HG03442 (cell line): ENCODE measurements at regions not wholly inside any gene's neighbourhood (a gene's known extent, or its start where the extent isn't known, plus 50 kb on each side); places are given as distances from the start of the nearest gene placed in this dataset.
"Not testable (repeated sequence)": the region's sequence is repeated elsewhere in the genome, so short reads cannot be mapped to it uniquely, and the experiment has no call there.

Source experiments
- ATAC-seq: cut with Tn5 transposase; IDR thresholded peaks from one replicate; pipeline ENCODE4 v1.9.1; 2021; ENCODE audit warnings: mild to moderate bottlenecking, moderate library complexity; ENCODE audit not compliant: unreplicated experiment

GRCh38 chr20:5492937-5493336, 117.9 kb downstream of the GPCPD1 start:
- no peak for ATAC-seq

GRCh38 chr20:5491455-5491854, 119.4 kb downstream of the GPCPD1 start:
- ATAC-seq: no peak

- no peak for ATAC-seq
Observed at GRCh38 chr20:5489601-5490000, 121.2 kb downstream of the GPCPD1 start.

- no peak for ATAC-seq
Observed at GRCh38 chr20:5488823-5489222, 122.0 kb downstream of the GPCPD1 start.

GRCh38 chr20:5486377-5487054, 124.3 kb downstream of the GPCPD1 start:
- no peak for ATAC-seq

GRCh38 chr20:5484926-5485325, 125.9 kb downstream of the GPCPD1 start:
- ATAC-seq: no peak

GRCh38 chr20:5484346-5484745, 126.5 kb downstream of the GPCPD1 start:
- ATAC-seq: no peak

GRCh38 chr20:5482791-5483190, 128.0 kb downstream of the GPCPD1 start:
- ATAC-seq: no peak

GRCh38 chr20:5481872-5482271, 128.9 kb downstream of the GPCPD1 start:
- ATAC-seq: no peak

- ATAC-seq: no peak
Observed at GRCh38 chr20:5480824-5481600, 129.8 kb downstream of the GPCPD1 start.

- no peak for ATAC-seq
Observed at GRCh38 chr20:5474646-5475550, 135.9 kb downstream of the GPCPD1 start.

- ATAC-seq: not testable (repeated sequence)
Observed at GRCh38 chr20:5471866-5472265, 138.9 kb downstream of the GPCPD1 start.

- no peak for ATAC-seq
Observed at GRCh38 chr20:5471368-5471767, 139.4 kb downstream of the GPCPD1 start.

GRCh38 chr20:5470943-5471342, 139.9 kb downstream of the GPCPD1 start:
- ATAC-seq: no peak

GRCh38 chr20:5470458-5470857, 140.3 kb downstream of the GPCPD1 start:
- ATAC-seq: no peak

- ATAC-seq: no peak
Observed at GRCh38 chr20:5469111-5469510, 141.7 kb downstream of the GPCPD1 start.

- ATAC-seq: no peak
Observed at GRCh38 chr20:5467086-5467485, 143.7 kb downstream of the GPCPD1 start.

- no peak for ATAC-seq
Observed at GRCh38 chr20:5465604-5465927, 145.2 kb downstream of the GPCPD1 start.

GRCh38 chr20:5464901-5465603, 145.8 kb downstream of the GPCPD1 start:
- no peak for ATAC-seq

- ATAC-seq: no peak
Observed at GRCh38 chr20:5463007-5463686, 146.4 kb upstream of the PROKR2 start.
